ENCODE measurements at regions not wholly inside any gene's neighbourhood (a gene's known extent, or its start where the extent isn't known, plus 50 kb on each side); places are given as distances from the start of the nearest gene placed in this dataset.

DNA sequence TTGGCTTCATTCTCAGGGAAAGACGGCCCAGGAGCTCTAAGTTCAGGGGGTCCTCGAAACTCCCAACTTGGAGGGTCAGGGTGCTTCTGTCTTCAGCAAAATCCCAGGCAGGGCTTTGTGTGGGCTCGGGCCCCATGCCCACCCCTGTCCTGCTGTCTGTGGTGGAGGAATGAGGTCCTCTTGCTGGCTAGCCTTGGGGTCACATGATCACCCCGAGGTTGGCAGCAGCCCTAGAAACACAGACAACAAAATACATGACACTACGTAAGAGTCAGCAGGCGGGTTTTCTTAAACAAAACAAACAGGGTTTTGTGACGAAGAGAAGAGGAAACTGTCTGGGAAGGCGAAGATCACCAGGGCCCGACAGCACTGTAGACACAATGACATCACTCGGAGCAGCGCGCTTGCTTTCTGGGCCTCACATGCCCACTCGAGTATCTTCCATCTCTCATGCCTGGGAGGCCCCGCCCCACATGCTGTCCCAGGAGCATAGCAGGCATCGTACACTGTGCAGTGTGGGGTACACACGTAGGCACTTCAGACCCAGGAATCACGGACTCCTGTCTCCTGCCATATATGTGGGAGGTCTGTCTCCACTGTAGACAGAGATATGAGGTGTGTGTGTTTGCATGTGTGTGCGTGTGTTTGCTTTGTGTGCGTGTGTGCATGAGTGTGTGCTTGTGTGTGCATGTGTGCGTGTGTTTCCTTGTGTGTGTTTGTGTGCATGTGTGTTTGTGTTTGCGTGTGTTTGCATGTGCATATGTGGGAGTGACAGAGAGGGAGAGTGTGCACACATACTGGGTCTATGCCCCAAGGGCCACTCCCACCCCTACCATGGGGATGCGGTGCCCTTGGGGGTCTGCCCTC lies 94.7 kb downstream of the SIK1 start:
- no peak for TF ChIP-seq CTCF (IDR thresholded peaks at IDR 0.05)
- no peak for TF ChIP-seq EP300 (IDR thresholded peaks at IDR 0.05)
